Right renal pelvis (tissue), 4 donors: ENCODE measurements at regions not wholly inside any gene's neighbourhood (a gene's known extent, or its start where the extent isn't known, plus 50 kb on each side); places are given as distances from the start of the nearest gene placed in this dataset.
"Not testable (repeated sequence)": the region's sequence is repeated elsewhere in the genome, so short reads cannot be mapped to it uniquely, and the experiment has no call there.

Experiments
- DNase-seq, 4 donors: peaks; one replicate each; pipeline ENCODE4 v3.0.0-alpha.2; 2013; ENCODE audit warnings: low read depth in 4 of 4, low spot score in 3 of 4, missing footprints in 1 of 4

- DNase-seq = no peak
Measured at GRCh38 chr12:131271724-131272123, 318.0 kb downstream of the ADGRD1 start.

- DNase-seq = not testable (repeated sequence)
Measured at GRCh38 chr12:131272283-131272814, 318.6 kb downstream of the ADGRD1 start.

- DNase-seq = no peak
Measured at GRCh38 chr12:131273291-131273845, 319.7 kb downstream of the ADGRD1 start.

- no peak for DNase-seq
Measured at GRCh38 chr12:131274061-131274460, 320.4 kb downstream of the ADGRD1 start.

- DNase-seq = no peak
Measured at GRCh38 chr12:131274906-131275305, 321.2 kb downstream of the ADGRD1 start.

- DNase-seq = no peak
Measured at GRCh38 chr12:131275824-131276223, 322.1 kb downstream of the ADGRD1 start.

GRCh38 chr12:131276501-131277185, 322.9 kb downstream of the ADGRD1 start:
- DNase-seq = no peak

GRCh38 chr12:131277186-131278091, 323.7 kb downstream of the ADGRD1 start:
- not testable (repeated sequence) for DNase-seq

- not testable (repeated sequence) for DNase-seq
Measured at GRCh38 chr12:131278451-131279115, 324.9 kb downstream of the ADGRD1 start.

GRCh38 chr12:131279281-131279921, 325.7 kb downstream of the ADGRD1 start:
- no peak for DNase-seq

GRCh38 chr12:131280426-131280825, 326.7 kb downstream of the ADGRD1 start:
- no peak for DNase-seq

GRCh38 chr12:131281016-131281415, 327.3 kb downstream of the ADGRD1 start:
- DNase-seq = no peak

- no peak for DNase-seq
Measured at GRCh38 chr12:131282292-131283080, 328.8 kb downstream of the ADGRD1 start.

GRCh38 chr12:131283191-131283861, 329.6 kb downstream of the ADGRD1 start:
- no peak for DNase-seq

GRCh38 chr12:131283862-131284825, 330.4 kb downstream of the ADGRD1 start:
- DNase-seq = not testable (repeated sequence)

- DNase-seq = not testable (repeated sequence)
Measured at GRCh38 chr12:131284954-131285904, 331.5 kb downstream of the ADGRD1 start.
